GM21381 (cell line): ENCODE measurements at regions not wholly inside any gene's neighbourhood (a gene's known extent, or its start where the extent isn't known, plus 50 kb on each side); places are given as distances from the start of the nearest gene placed in this dataset.

Experiments used
- ATAC-seq: cut with Tn5 transposase; IDR thresholded peaks from one replicate; pipeline ENCODE4 v1.9.1; 2021; ENCODE audit warnings: mild to moderate bottlenecking, moderate library complexity; ENCODE audit not compliant: unreplicated experiment

- ATAC-seq, result no peak
Measured at GRCh38 chr19:28983430-28983829, 229.5 kb downstream of the UQCRFS1 start.

- ATAC-seq, result no peak
Measured at GRCh38 chr19:28981994-28982393, 231.0 kb downstream of the UQCRFS1 start.

DNA sequence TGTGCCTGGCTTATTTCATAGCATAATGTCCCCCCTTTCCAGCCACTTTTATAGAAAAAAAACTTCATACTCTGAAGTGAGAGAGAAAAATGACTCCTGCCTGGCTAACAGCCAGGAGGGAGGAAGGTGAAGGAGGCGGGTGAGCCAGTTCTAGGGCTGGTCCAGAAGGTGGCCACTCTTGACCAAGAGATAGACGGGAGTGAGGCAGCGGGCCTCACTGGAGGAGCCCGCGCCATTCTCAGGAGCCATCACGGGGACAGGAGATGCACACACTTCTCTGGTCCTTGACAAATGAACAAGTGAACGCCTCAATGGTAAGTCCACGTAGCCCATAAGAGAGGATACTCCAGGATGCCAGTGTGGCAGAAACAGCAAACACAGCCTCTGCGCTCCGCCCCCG, 231.4 kb downstream of the UQCRFS1 start:
- no peak for ATAC-seq

- no peak for ATAC-seq
Measured at GRCh38 chr19:28980236-28980868, 232.6 kb downstream of the UQCRFS1 start.

- ATAC-seq, result no peak
Measured at GRCh38 chr19:28977826-28978225, 235.1 kb downstream of the UQCRFS1 start.

GRCh38 chr19:28972058-28972852, 240.7 kb downstream of the UQCRFS1 start:
- ATAC-seq, result no peak

GRCh38 chr19:28971513-28971912, 241.4 kb downstream of the UQCRFS1 start:
- ATAC-seq, result no peak

GRCh38 chr19:28971049-28971448, 241.9 kb downstream of the UQCRFS1 start:
- no peak for ATAC-seq

DNA sequence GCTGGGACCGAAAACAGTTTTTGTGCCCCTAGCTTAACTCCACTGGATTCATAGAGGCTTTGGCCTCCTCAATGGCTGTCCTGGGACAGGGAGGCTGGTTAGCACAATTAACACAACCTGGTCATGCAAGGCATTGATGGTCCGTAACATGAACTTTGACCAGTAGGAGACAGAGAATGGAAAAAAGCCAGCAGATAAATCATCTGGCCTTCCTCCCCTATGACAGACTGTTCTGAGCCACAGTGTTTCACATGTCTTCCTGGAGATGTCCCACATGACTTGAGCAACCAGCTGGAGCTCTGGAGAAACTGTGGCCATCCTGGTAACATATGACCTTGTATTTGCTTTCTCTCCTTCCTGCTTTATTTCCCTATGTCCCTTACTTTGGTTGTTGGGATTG, 244.2 kb downstream of the UQCRFS1 start:
- ATAC-seq, result no peak

GRCh38 chr19:28966737-28967399, 246.1 kb downstream of the UQCRFS1 start:
- no peak for ATAC-seq

DNA sequence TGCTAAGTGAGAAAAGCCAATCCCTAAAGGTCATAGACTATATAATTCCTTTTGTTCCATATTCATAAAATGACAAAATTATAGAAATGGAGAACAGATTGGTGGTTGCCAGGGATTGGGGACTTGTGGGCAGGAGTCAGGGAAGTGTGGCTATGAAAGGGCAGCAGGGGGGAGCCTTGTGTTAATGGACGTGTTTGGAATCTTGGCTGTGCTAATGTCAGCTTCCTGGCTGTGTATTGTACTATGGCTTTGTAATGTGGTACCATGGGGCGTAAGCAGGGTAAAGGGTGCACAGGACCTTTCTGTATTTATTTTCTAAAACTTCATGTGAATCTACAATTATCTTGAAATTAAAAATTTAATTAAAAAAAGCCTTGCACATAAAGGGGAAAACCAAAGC, 248.5 kb downstream of the UQCRFS1 start:
- ATAC-seq, result no peak

- ATAC-seq, result no peak
Measured at GRCh38 chr19:28963486-28964250, 249.3 kb downstream of the UQCRFS1 start.

GRCh38 chr19:28961772-28962500, 251.0 kb downstream of the UQCRFS1 start:
- no peak for ATAC-seq

DNA sequence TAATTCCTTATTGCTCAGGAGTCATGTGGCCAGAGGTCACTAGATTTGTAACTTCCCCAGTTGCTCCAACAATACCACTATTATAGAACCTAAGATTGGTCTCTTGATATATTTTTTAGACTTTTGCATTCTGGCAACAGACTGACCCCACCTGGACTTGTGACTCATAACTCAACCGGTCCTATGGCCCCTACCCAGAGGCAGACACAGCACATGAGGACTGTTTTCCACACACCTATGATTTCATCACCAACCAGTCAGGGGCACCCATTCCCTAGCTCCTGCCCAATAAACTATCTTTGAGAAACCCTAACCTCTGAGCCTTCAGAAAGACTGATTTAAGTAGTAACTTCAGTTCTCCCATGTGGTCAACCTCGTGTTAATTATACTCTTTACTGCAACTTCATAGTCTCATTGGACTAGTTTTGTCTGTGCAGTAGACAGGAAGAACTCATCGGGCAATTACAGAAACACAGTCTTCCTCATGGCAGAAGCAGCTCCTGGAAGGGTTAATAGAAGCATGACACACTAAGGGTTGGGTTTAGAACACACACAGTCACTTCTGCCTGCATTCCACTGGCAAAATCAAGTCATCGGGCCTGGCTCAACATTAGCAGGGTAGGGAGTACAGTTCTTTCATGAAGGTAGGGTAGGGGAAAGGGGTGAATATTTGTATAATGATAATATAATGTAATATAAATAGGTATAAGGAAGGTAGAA, 251.8 kb downstream of the UQCRFS1 start:
- no peak for ATAC-seq

DNA sequence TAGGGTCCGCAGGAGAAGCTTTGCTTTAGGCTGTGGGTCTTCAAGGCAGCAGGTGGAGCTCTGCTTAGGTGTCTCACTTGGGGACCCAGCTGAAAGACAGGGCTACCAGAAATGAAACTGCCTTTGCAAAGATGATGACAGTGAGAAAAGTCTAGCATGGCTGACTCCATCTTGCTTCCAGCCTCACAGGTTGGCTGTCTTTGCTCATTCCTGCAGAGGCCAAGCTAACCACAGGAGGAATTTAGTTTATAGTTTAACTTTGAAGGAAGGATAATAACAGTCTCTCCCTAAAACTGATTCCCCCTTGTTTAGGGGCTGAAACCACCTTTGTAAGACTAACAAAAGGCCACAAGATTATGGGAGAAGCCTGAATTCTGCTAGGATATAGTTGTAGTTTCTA, 252.4 kb downstream of the UQCRFS1 start:
- ATAC-seq, result no peak

DNA sequence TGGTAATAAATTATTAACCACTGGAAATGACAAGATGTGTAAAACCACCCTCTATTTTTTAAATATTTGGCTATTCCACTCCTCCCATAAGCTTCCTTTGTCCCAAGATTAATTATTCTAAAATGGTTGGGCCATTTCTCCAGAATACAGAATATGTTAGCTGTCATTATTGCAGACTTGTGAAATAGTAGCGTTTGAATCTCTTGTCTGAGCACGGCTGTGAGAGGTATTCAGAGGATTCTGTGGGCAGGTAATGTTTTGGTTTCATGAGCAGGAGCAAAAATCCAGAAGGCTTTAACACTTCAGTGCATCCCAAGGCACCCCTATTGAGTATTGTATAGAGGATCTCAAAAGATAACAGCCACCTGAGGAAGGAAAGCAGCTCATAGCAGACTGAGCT, 256.0 kb downstream of the UQCRFS1 start:
- no peak for ATAC-seq

DNA sequence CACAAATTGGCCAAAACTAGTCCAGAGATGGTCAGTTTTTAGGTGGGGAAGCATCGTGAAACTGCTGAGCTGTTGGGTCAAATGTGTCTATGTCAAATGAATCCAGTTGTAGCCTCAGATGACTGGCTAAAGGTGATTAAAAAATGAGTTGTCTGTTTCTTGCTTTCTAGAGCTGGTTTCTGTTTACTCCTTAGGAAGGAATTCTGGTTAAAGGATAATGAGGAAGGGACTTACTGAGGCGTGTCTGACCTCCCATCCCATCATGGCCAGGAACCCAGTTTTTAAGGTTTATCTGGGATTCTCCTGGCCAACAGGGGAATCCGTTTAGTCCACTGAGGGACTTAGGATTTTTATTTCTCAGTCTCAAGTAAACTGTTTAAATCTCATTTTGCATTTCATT, 256.5 kb downstream of the UQCRFS1 start:
- ATAC-seq, result no peak

DNA sequence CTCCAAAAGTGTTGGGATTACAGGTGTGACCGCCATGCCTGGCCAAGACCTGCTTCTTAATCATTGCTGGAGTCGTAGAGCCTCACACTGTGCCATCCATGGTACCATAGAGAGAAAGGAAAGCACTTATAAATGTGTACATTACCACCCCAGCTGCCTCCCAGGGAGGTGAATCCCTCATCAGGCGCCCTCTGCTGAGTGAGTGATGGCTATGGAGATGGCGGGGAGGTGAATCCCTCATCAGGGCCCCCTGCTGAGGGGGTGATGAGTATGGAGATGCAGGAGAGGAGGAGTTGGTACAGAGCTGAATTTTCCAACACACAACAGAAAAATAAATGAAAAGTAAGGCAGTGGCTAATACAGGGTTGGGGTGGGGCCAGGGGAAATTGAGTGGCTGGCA, 263.4 kb downstream of the UQCRFS1 start:
- ATAC-seq, result no peak

DNA sequence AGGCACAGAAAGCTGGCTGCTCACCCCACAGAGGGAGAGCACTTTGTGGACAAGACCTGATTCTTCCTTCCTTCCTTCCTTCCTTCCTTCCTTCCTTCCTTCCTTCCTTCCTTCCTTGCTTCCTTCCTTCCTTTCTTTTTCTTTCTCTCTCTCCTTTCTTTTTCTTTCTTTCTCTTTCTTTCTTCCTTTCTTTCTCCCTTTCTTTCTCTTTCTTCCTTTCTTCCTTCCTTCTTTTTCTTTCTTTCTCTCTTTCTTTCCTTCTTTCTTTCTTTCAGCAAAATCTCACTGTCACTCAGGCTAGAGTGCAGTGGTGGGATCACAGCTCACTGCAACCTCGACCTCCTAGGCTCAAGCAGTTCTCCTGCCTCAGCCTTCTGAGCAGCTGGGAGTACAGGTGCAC, 263.9 kb downstream of the UQCRFS1 start:
- ATAC-seq, result no peak

- no peak for ATAC-seq
Measured at GRCh38 chr19:28948566-28948965, 264.4 kb downstream of the UQCRFS1 start.
